ENCODE measurements at regions not wholly inside any gene's neighbourhood (a gene's known extent, or its start where the extent isn't known, plus 50 kb on each side); places are given as distances from the start of the nearest gene placed in this dataset.

GRCh38 chr10:113453351-113453750 lies 99.5 kb upstream of the HABP2 start:
- H3K4me1 ChIP-seq: peaks cover 0 to 8% (median 7%) of the 10 kb centered on the region in 4 donors
- H3K4me3 ChIP-seq: no peak overlapping the region
- TF ChIP-seq CTCF (IDR thresholded peaks at IDR 0.05) (no peak), POLR2AphosphoS5 (IDR thresholded peaks at IDR 0.05) (no peak), POLR2A (IDR thresholded peaks at IDR 0.05; ENCODE audit: low read depth) (no peak), EP300 (IDR thresholded peaks at IDR 0.05) (no peak)
- DNase-seq (ENCODE audit: extremely low spot score): no peak
- H3K9me3 ChIP-seq: no peaks in the 10 kb centered on the region
- peaks cover 0 to 11% (median 0%) of the 10 kb centered on the region in 4 donors for H3K27me3 ChIP-seq
- no peaks in the 10 kb centered on the region for H3K36me3 ChIP-seq
- 91% methylated on average over 6 of the region's 6 CpGs for WGBS
- H3K27ac ChIP-seq (replicated peaks in 1 of 4): no peak overlapping the region
- intact Hi-C loops (cut with DNase I): no loop called here

GRCh38 chr10:113454341-113455061 lies 98.4 kb upstream of the HABP2 start:
- H3K36me3 ChIP-seq: no peaks in the 10 kb centered on the region
- intact Hi-C loops (cut with DNase I): no loop called here
- H3K4me3 ChIP-seq: peak overlapping the region in 3 of 4 donors; percentile 17 to 38 (median 18)
- no peak for TF ChIP-seq POLR2AphosphoS5 (IDR thresholded peaks at IDR 0.05)
- peak; percentile 41 to 70 (median 51) for TF ChIP-seq CTCF (IDR thresholded peaks at IDR 0.05)
- no peak overlapping the region for H3K27ac ChIP-seq (replicated peaks in 1 of 4)
- 9% methylated on average over 14 of the region's 15 CpGs for WGBS
- peaks cover 0 to 8% (median 7%) of the 10 kb centered on the region in 4 donors for H3K4me1 ChIP-seq
- H3K27me3 ChIP-seq: peaks cover 0 to 9% (median 0%) of the 10 kb centered on the region in 4 donors
- no peaks in the 10 kb centered on the region for H3K9me3 ChIP-seq
- DNase-seq (ENCODE audit: extremely low spot score): peak; percentile 89

DNA sequence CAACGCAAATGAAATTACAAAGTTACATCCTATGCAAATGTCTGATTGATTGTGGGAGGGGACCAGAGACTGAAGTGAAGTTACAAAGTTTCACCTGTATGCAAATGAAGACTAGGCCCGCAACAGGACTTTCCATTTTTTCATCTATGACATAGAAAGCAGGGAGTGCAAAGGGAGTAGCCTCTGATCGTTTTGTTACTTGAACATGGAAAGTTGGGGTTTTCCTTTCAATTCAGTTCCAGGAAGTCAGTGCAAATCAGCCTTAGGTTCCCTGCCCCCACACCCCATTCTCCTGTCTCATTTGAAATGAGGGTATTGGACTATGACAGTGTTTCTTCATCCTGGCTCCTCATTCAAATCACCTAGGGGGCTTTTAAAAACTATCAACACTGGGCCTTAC lies 96.9 kb upstream of the HABP2 start:
- no peaks in the 10 kb centered on the region for H3K36me3 ChIP-seq
- H3K4me3 ChIP-seq: no peak overlapping the region
- DNase-seq (ENCODE audit: extremely low spot score): no peak
- TF ChIP-seq POLR2A (IDR thresholded peaks at IDR 0.05; ENCODE audit: low read depth): no peak
- TF ChIP-seq EP300 (IDR thresholded peaks at IDR 0.05): no peak
- TF ChIP-seq POLR2AphosphoS5 (IDR thresholded peaks at IDR 0.05): no peak
- no peak for TF ChIP-seq CTCF (IDR thresholded peaks at IDR 0.05)
- H3K9me3 ChIP-seq: no peaks in the 10 kb centered on the region
- intact Hi-C loops (cut with DNase I): no loop called here
- WGBS: 56% methylated on average over 3 of the region's 3 CpGs
- no peak overlapping the region for H3K27ac ChIP-seq (replicated peaks in 1 of 4)
- H3K4me1 ChIP-seq: peaks cover 0 to 8% (median 7%) of the 10 kb centered on the region in 4 donors
- peaks cover 0 to 4% (median 0%) of the 10 kb centered on the region in 4 donors for H3K27me3 ChIP-seq

DNA sequence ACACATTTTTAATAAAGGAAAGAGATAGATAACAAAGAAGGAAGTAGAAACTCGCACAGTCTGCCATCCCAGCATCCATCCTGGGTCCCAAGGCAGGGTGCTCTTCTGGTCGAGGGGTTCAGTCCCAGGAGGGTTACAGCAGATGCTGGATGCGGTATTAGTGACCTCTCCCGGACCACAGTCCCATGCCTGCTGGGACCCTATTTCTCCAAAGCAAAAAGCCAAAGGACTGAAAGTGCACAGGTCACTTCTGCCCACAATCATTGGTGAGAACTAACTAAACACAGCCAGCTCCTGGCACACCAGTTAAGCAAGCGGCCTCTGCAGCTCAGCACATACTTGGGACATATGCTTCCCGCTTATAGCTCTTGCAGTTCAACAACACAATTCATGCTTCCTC lies 96.1 kb upstream of the HABP2 start:
- intact Hi-C loops (cut with DNase I): no loop called here
- H3K4me1 ChIP-seq: peaks cover 0 to 8% (median 7%) of the 10 kb centered on the region in 4 donors
- H3K36me3 ChIP-seq: no peaks in the 10 kb centered on the region
- no peak for TF ChIP-seq POLR2A (IDR thresholded peaks at IDR 0.05; ENCODE audit: low read depth)
- no peak for TF ChIP-seq POLR2AphosphoS5 (IDR thresholded peaks at IDR 0.05)
- TF ChIP-seq EP300 (IDR thresholded peaks at IDR 0.05): no peak
- no peak for TF ChIP-seq CTCF (IDR thresholded peaks at IDR 0.05)
- H3K27ac ChIP-seq (replicated peaks in 1 of 4): no peak overlapping the region
- no peak overlapping the region for H3K4me3 ChIP-seq
- DNase-seq (ENCODE audit: extremely low spot score): peak; percentile 42
- no peaks in the 10 kb centered on the region for H3K9me3 ChIP-seq
- H3K27me3 ChIP-seq: peaks cover 0 to 4% (median 0%) of the 10 kb centered on the region in 4 donors
- 75% methylated on average over 4 of the region's 6 CpGs for WGBS

All from esophagus muscularis mucosa (tissue), 4 donors.